ENCODE measurements at regions not wholly inside any gene's neighbourhood (a gene's known extent, or its start where the extent isn't known, plus 50 kb on each side); places are given as distances from the start of the nearest gene placed in this dataset.

- Histone ChIP-seq H3K36me3 (ENCODE audit: insufficient read depth, low read length) (no peaks in the 10 kb centered on the region), H3K27ac (ENCODE audit: low read depth, low read length) (no peak overlapping the region), H3K27me3 (ENCODE audit: insufficient read depth, low read length, poor library complexity, severe bottlenecking) (no peaks in the 10 kb centered on the region), H3K4me3 (ENCODE audit: low read length) (no peak overlapping the region), H3K4me1 (ENCODE audit: insufficient read depth, low read length) (no peaks in the 10 kb centered on the region), H3K9me3 (ENCODE audit: low read length) (no peaks in the 10 kb centered on the region)
- no peak overlapping the region for H3K27ac Mint-ChIP-seq
- H3K4me3 Mint-ChIP-seq: no peak overlapping the region
- no peaks in the 10 kb centered on the region for H3K9me3 Mint-ChIP-seq
- no peak for DNase-seq
- CTCF ChIA-PET: no interaction called here
- H3K27me3 Mint-ChIP-seq: peaks cover 0 to 11% of the 10 kb centered on the region in 2 donors
- H3K4me1 Mint-ChIP-seq: peaks cover 1 to 7% (median 4%) of the 10 kb centered on the region in 3 donors
- H3K36me3 Mint-ChIP-seq: peaks cover 0 to 3% (median 0%) of the 10 kb centered on the region in 3 donors
- POLR2A ChIA-PET: no interaction called here
These were observed 158.3 kb upstream of the KLF7 start for GRCh38 chr2:207324001-207324400.

GRCh38 chr2:207327513-207327912 is 161.8 kb upstream of the KLF7 start:
- Histone ChIP-seq H3K27me3 (ENCODE audit: insufficient read depth, low read length, poor library complexity, severe bottlenecking) (no peaks in the 10 kb centered on the region), H3K4me1 (ENCODE audit: insufficient read depth, low read length) (no peaks in the 10 kb centered on the region), H3K36me3 (ENCODE audit: insufficient read depth, low read length) (no peaks in the 10 kb centered on the region), H3K9me3 (ENCODE audit: low read length) (no peaks in the 10 kb centered on the region), H3K4me3 (ENCODE audit: low read length) (no peak overlapping the region), H3K27ac (ENCODE audit: low read depth, low read length) (no peak overlapping the region)
- Mint-ChIP-seq H3K36me3 (peaks cover 0 to 3% (median 0%) of the 10 kb centered on the region in 3 donors), H3K4me3 (no peak overlapping the region), H3K27ac (no peak overlapping the region), H3K9me3 (no peaks in the 10 kb centered on the region), H3K4me1 (peaks cover 6 to 26% (median 11%) of the 10 kb centered on the region in 3 donors), H3K27me3 (peaks cover 0 to 1% of the 10 kb centered on the region in 2 donors)
- POLR2A ChIA-PET: no interaction called here
- CTCF ChIA-PET: no interaction called here
- DNase-seq: no peak

GRCh38 chr2:207328944-207329386 is 163.2 kb upstream of the KLF7 start:
- no peaks in the 10 kb centered on the region for H3K9me3 ChIP-seq (ENCODE audit: low read length)
- H3K36me3 ChIP-seq (ENCODE audit: insufficient read depth, low read length): no peaks in the 10 kb centered on the region
- H3K36me3 Mint-ChIP-seq: peaks cover 0 to 2% (median 0%) of the 10 kb centered on the region in 3 donors
- H3K27me3 Mint-ChIP-seq: peaks cover under 1 to 1% of the 10 kb centered on the region in 2 donors
- peak overlapping the region in 1 of 8 donors; percentile 51 for H3K27ac Mint-ChIP-seq
- ChIA-PET CTCF (no interaction called here), POLR2A (no interaction called here)
- no peaks in the 10 kb centered on the region for H3K27me3 ChIP-seq (ENCODE audit: insufficient read depth, low read length, poor library complexity, severe bottlenecking)
- no peak overlapping the region for H3K4me3 Mint-ChIP-seq
- H3K4me1 ChIP-seq (ENCODE audit: insufficient read depth, low read length): no peaks in the 10 kb centered on the region
- H3K4me1 Mint-ChIP-seq: peaks cover 8 to 41% (median 19%) of the 10 kb centered on the region in 3 donors
- DNase-seq: no peak
- no peaks in the 10 kb centered on the region for H3K9me3 Mint-ChIP-seq
- no peak overlapping the region for H3K4me3 ChIP-seq (ENCODE audit: low read length)
- H3K27ac ChIP-seq (ENCODE audit: low read depth, low read length): no peak overlapping the region

- ChIA-PET POLR2A (no interaction called here), CTCF (no interaction called here)
- Histone ChIP-seq H3K9me3 (ENCODE audit: low read length) (no peaks in the 10 kb centered on the region), H3K4me1 (ENCODE audit: insufficient read depth, low read length) (no peaks in the 10 kb centered on the region), H3K4me3 (ENCODE audit: low read length) (no peak overlapping the region), H3K27ac (ENCODE audit: low read depth, low read length) (no peak overlapping the region), H3K27me3 (ENCODE audit: insufficient read depth, low read length, poor library complexity, severe bottlenecking) (no peaks in the 10 kb centered on the region), H3K36me3 (ENCODE audit: insufficient read depth, low read length) (no peaks in the 10 kb centered on the region)
- Mint-ChIP-seq H3K27me3 (peaks cover 1 to 5% of the 10 kb centered on the region in 2 donors), H3K4me1 (peaks cover 23 to 57% (median 36%) of the 10 kb centered on the region in 3 donors), H3K27ac (no peak overlapping the region), H3K36me3 (no peaks in the 10 kb centered on the region), H3K9me3 (no peaks in the 10 kb centered on the region), H3K4me3 (no peak overlapping the region)
- DNase-seq: no peak
These were observed 165.2 kb upstream of the KLF7 start for GRCh38 chr2:207330912-207331311.

GRCh38 chr2:207331674-207332073 is 165.9 kb upstream of the KLF7 start:
- Mint-ChIP-seq H3K27me3 (peaks cover 1 to 5% of the 10 kb centered on the region in 2 donors), H3K4me1 (peaks cover 24 to 58% (median 39%) of the 10 kb centered on the region in 3 donors), H3K36me3 (no peaks in the 10 kb centered on the region), H3K27ac (no peak overlapping the region), H3K9me3 (no peaks in the 10 kb centered on the region), H3K4me3 (no peak overlapping the region)
- H3K9me3 ChIP-seq (ENCODE audit: low read length): no peaks in the 10 kb centered on the region
- H3K4me1 ChIP-seq (ENCODE audit: insufficient read depth, low read length): no peaks in the 10 kb centered on the region
- DNase-seq: no peak
- no peaks in the 10 kb centered on the region for H3K27me3 ChIP-seq (ENCODE audit: insufficient read depth, low read length, poor library complexity, severe bottlenecking)
- POLR2A ChIA-PET: no interaction called here
- no peak overlapping the region for H3K27ac ChIP-seq (ENCODE audit: low read depth, low read length)
- no peak overlapping the region for H3K4me3 ChIP-seq (ENCODE audit: low read length)
- H3K36me3 ChIP-seq (ENCODE audit: insufficient read depth, low read length): no peaks in the 10 kb centered on the region
- CTCF ChIA-PET: no interaction called here

GRCh38 chr2:207332480-207333212 is 166.9 kb upstream of the KLF7 start:
- no peak overlapping the region for H3K27ac ChIP-seq (ENCODE audit: low read depth, low read length)
- POLR2A ChIA-PET: no interaction called here

GRCh38 chr2:207333599-207334300 is 168.0 kb upstream of the KLF7 start:
- Histone ChIP-seq H3K27ac (ENCODE audit: low read depth, low read length) (no peak overlapping the region), H3K9me3 (ENCODE audit: low read length) (no peaks in the 10 kb centered on the region), H3K4me3 (ENCODE audit: low read length) (no peak overlapping the region), H3K4me1 (ENCODE audit: insufficient read depth, low read length) (no peaks in the 10 kb centered on the region), H3K27me3 (ENCODE audit: insufficient read depth, low read length, poor library complexity, severe bottlenecking) (no peaks in the 10 kb centered on the region), H3K36me3 (ENCODE audit: insufficient read depth, low read length) (no peaks in the 10 kb centered on the region)
- peaks cover 35 to 72% (median 52%) of the 10 kb centered on the region in 3 donors for H3K4me1 Mint-ChIP-seq
- ChIA-PET CTCF (no interaction called here), POLR2A (no interaction called here)
- peaks cover 1 to 5% of the 10 kb centered on the region in 2 donors for H3K27me3 Mint-ChIP-seq
- no peaks in the 10 kb centered on the region for H3K9me3 Mint-ChIP-seq
- DNase-seq: no peak
- H3K36me3 Mint-ChIP-seq: no peaks in the 10 kb centered on the region
- H3K4me3 Mint-ChIP-seq: peak overlapping the region in 5 of 7 donors; percentile 10 to 60 (median 33)
- H3K27ac Mint-ChIP-seq: peak overlapping the region in 3 of 8 donors; percentile 3 to 13 (median 4)

More at GRCh38 chr2:207332480-207333212, 166.9 kb upstream of the KLF7 start:
- CTCF ChIA-PET: interaction anchor here (0.6 kb wide), 1 partner anchor 91 kb away, joined by 3 read pairs; no protein-coding TSS in a partner anchor
- Mint-ChIP-seq H3K36me3 (no peaks in the 10 kb centered on the region), H3K27ac (peak overlapping the region in 1 of 8 donors; percentile 73), H3K9me3 (no peaks in the 10 kb centered on the region), H3K27me3 (peaks cover 1 to 5% of the 10 kb centered on the region in 2 donors), H3K4me1 (peaks cover 31 to 68% (median 49%) of the 10 kb centered on the region in 3 donors), H3K4me3 (no peak overlapping the region)
- Histone ChIP-seq H3K4me3 (ENCODE audit: low read length) (no peak overlapping the region), H3K36me3 (ENCODE audit: insufficient read depth, low read length) (no peaks in the 10 kb centered on the region), H3K9me3 (ENCODE audit: low read length) (no peaks in the 10 kb centered on the region), H3K27me3 (ENCODE audit: insufficient read depth, low read length, poor library complexity, severe bottlenecking) (no peaks in the 10 kb centered on the region), H3K4me1 (ENCODE audit: insufficient read depth, low read length) (no peaks in the 10 kb centered on the region)
- DNase-seq: no peak

- POLR2A ChIA-PET: no interaction called here
- no peak overlapping the region for H3K4me3 ChIP-seq (ENCODE audit: low read length)
These were observed 168.5 kb upstream of the KLF7 start for GRCh38 chr2:207334301-207334623.

More at GRCh38 chr2:207334301-207334623, 168.5 kb upstream of the KLF7 start:
- no peaks in the 10 kb centered on the region for H3K27me3 ChIP-seq (ENCODE audit: insufficient read depth, low read length, poor library complexity, severe bottlenecking)
- Mint-ChIP-seq H3K4me1 (peaks cover 33 to 67% (median 47%) of the 10 kb centered on the region in 3 donors), H3K9me3 (no peaks in the 10 kb centered on the region), H3K27ac (peak overlapping the region in 4 of 8 donors; percentile 3 to 29 (median 8)), H3K36me3 (no peaks in the 10 kb centered on the region), H3K27me3 (peaks cover under 1 to 5% of the 10 kb centered on the region in 2 donors), H3K4me3 (peak overlapping the region in 6 of 7 donors; percentile 10 to 70 (median 42))
- DNase-seq: no peak
- no peaks in the 10 kb centered on the region for H3K4me1 ChIP-seq (ENCODE audit: insufficient read depth, low read length)
- no peak overlapping the region for H3K27ac ChIP-seq (ENCODE audit: low read depth, low read length)
- H3K9me3 ChIP-seq (ENCODE audit: low read length): no peaks in the 10 kb centered on the region
- H3K36me3 ChIP-seq (ENCODE audit: insufficient read depth, low read length): no peaks in the 10 kb centered on the region
- CTCF ChIA-PET: no interaction called here

Measured in CD8-positive, alpha-beta memory T cell (primary cell).